Glutamatergic neuron (in vitro differentiated cells): ENCODE measurements at regions not wholly inside any gene's neighbourhood (a gene's known extent, or its start where the extent isn't known, plus 50 kb on each side); places are given as distances from the start of the nearest gene placed in this dataset.
"Not testable (repeated sequence)": the region's sequence is repeated elsewhere in the genome, so short reads cannot be mapped to it uniquely, and the experiment has no call there.

ENCODE experiments used
- DNase-seq: peaks from one replicate; pipeline ENCODE4 v3.0.0; 2022
- H3K27ac Mint-ChIP-seq: one replicate; pipeline ENCODE4 v1.8.0; 2020; ENCODE audit warnings: mild to moderate bottlenecking, mixed read lengths, inconsistent platforms; ENCODE audit not compliant: unreplicated experiment
- H3K27me3 Mint-ChIP-seq: one replicate; pipeline ENCODE4 v1.8.0; 2020; ENCODE audit warnings: mild to moderate bottlenecking, moderate library complexity, mixed read lengths, inconsistent platforms; ENCODE audit not compliant: unreplicated experiment
- H3K36me3 Mint-ChIP-seq: one replicate; pipeline ENCODE4 v1.8.0; 2020; ENCODE audit warnings: mild to moderate bottlenecking, mixed read lengths, inconsistent platforms; ENCODE audit not compliant: unreplicated experiment
- H3K4me1 Mint-ChIP-seq: one replicate; pipeline ENCODE4 v1.8.0; 2020; ENCODE audit warnings: mild to moderate bottlenecking, low read depth, mixed read lengths, inconsistent platforms; ENCODE audit not compliant: unreplicated experiment
- H3K4me3 Mint-ChIP-seq: one replicate; pipeline ENCODE4 v1.8.0; 2020; ENCODE audit warnings: mild to moderate bottlenecking, mixed read lengths, inconsistent platforms; ENCODE audit not compliant: unreplicated experiment
- H3K9me3 Mint-ChIP-seq: one replicate; pipeline ENCODE4 v1.8.0; 2020; ENCODE audit warnings: mild to moderate bottlenecking, moderate library complexity, mixed read lengths, inconsistent platforms; ENCODE audit not compliant: unreplicated experiment
- TF ChIP-seq, protein P1 (sequence below): fragments of 200-600 bp; sonication (generic); IDR thresholded peaks from one replicate; pipeline ENCODE4 v1.5.0; 2021; ENCODE audit not compliant: partially characterized antibody, unreplicated experiment

GRCh38 chr10:22067091-22067490 is 63.6 kb upstream of the DNAJC1 start:
- Mint-ChIP-seq H3K4me3 (no peak overlapping the region), H3K27ac (no peak overlapping the region), H3K4me1 (no peaks in the 10 kb centered on the region), H3K36me3 (peaks cover 7% of the 10 kb centered on the region), H3K9me3 (peaks cover 3% of the 10 kb centered on the region), H3K27me3 (no peaks in the 10 kb centered on the region)
- DNase-seq, result no peak
- TF ChIP-seq, protein P1, sequence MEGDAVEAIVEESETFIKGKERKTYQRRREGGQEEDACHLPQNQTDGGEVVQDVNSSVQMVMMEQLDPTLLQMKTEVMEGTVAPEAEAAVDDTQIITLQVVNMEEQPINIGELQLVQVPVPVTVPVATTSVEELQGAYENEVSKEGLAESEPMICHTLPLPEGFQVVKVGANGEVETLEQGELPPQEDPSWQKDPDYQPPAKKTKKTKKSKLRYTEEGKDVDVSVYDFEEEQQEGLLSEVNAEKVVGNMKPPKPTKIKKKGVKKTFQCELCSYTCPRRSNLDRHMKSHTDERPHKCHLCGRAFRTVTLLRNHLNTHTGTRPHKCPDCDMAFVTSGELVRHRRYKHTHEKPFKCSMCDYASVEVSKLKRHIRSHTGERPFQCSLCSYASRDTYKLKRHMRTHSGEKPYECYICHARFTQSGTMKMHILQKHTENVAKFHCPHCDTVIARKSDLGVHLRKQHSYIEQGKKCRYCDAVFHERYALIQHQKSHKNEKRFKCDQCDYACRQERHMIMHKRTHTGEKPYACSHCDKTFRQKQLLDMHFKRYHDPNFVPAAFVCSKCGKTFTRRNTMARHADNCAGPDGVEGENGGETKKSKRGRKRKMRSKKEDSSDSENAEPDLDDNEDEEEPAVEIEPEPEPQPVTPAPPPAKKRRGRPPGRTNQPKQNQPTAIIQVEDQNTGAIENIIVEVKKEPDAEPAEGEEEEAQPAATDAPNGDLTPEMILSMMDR, result no peak

DNA sequence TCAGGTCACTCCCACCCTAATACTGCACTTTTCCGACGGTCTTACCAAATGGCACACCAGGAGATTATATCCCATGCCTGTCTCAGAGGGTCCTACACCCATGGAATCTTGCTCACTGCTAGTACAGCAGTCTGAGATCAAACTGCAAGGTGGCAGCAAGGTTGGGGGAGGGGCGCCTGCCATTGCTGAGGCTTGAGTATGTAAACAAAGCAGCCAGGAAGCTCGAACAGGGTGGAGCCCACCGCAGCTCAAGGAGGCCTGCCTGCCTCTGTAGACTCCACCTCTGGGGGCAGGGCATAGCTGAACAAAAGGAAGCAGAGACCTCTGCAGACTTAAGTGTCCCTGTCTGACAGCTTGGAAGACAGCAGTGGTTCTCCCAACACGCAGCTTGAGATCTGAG is 57.5 kb upstream of the DNAJC1 start:
- not testable (repeated sequence) for DNase-seq, H3K27ac Mint-ChIP-seq, H3K4me1 Mint-ChIP-seq, H3K27me3 Mint-ChIP-seq, H3K36me3 Mint-ChIP-seq, H3K4me3 Mint-ChIP-seq, H3K9me3 Mint-ChIP-seq

DNA sequence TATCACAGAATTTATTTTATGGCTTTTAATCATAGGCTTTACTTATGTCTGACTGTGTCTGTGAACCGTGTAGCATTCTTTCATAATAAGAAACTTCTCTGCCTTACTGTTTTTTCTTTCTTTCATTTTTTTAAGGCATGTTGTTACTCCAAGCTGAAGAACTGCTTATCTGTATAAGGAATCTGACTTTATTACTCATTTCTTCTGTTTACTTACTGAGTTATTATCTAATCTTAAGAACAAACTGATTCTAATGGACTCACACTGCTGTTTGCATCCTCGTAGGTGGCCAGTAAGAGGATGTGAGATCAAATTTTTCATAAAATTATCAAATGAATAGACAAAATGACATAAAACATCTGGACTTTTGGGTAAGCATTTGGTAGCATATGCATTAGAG is 54.7 kb upstream of the DNAJC1 start:
- Mint-ChIP-seq H3K4me1 (no peaks in the 10 kb centered on the region), H3K9me3 (peaks cover 4% of the 10 kb centered on the region), H3K4me3 (no peak overlapping the region), H3K36me3 (no peaks in the 10 kb centered on the region), H3K27ac (no peak overlapping the region), H3K27me3 (peaks cover 3% of the 10 kb centered on the region)
- TF ChIP-seq, protein P1, result no peak
- no peak for DNase-seq

GRCh38 chr10:22054961-22055360 is 51.4 kb upstream of the DNAJC1 start:
- Mint-ChIP-seq H3K9me3 (peaks cover 1% of the 10 kb centered on the region), H3K27me3 (no peaks in the 10 kb centered on the region), H3K27ac (no peak overlapping the region), H3K36me3 (no peaks in the 10 kb centered on the region), H3K4me1 (no peaks in the 10 kb centered on the region), H3K4me3 (no peak overlapping the region)
- TF ChIP-seq, protein P1, result no peak
- no peak for DNase-seq
